ENCODE measurements at regions not wholly inside any gene's neighbourhood (a gene's known extent, or its start where the extent isn't known, plus 50 kb on each side); places are given as distances from the start of the nearest gene placed in this dataset.
A peak's percentile ranks its signal among the peaks of the same experiment; 100 is the strongest.

DNA sequence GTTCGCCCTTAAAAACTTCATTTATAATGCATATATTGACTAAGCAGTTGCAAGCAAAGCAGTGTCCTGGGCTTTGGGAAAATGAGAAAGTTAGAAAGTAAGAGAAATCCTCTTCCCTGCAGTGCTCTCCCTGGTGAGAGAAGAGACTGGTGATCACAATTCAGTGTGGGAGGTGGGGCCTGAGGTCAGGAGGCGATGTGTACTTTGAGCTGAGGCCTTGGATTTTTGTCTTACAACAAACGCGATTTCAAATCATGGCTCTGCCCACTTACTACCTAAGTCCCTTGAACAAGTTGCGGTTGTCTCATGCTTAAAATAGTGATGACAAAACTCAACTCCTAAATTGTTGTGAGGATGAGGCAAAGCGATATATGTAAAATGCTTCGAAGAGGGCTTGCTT lies 316.3 kb upstream of the NECTIN3 start:
- no peak overlapping the region for H3K4me3 ChIP-seq (ENCODE audit: low read length)
- TF ChIP-seq, protein P1, sequence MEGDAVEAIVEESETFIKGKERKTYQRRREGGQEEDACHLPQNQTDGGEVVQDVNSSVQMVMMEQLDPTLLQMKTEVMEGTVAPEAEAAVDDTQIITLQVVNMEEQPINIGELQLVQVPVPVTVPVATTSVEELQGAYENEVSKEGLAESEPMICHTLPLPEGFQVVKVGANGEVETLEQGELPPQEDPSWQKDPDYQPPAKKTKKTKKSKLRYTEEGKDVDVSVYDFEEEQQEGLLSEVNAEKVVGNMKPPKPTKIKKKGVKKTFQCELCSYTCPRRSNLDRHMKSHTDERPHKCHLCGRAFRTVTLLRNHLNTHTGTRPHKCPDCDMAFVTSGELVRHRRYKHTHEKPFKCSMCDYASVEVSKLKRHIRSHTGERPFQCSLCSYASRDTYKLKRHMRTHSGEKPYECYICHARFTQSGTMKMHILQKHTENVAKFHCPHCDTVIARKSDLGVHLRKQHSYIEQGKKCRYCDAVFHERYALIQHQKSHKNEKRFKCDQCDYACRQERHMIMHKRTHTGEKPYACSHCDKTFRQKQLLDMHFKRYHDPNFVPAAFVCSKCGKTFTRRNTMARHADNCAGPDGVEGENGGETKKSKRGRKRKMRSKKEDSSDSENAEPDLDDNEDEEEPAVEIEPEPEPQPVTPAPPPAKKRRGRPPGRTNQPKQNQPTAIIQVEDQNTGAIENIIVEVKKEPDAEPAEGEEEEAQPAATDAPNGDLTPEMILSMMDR (conservative IDR thresholded peaks at IDR 0.05; ENCODE audit: low read length) = no peak
- DNase-seq (ENCODE audit: low read depth) = no peak

DNA sequence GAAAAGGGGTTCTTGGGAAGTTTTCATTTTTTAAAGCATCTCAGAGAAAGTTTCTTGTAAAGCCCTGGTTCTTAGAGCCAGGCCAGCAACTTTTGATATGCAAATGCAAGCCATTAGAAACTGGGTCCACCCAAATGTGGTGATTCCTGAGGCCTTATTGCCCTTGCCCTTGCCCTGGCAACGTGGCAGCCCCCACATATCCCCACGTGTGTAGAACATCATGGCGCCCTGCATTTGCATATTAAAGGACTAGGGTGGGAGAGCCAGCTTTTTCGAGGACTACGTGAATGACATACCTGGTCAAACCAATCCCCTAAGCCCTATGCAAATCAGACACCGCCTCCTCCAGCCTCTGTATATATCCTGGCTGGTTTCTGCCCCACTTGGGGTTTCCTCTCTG lies 314.9 kb upstream of the NECTIN3 start:
- H3K4me3 ChIP-seq (ENCODE audit: low read length) = no peak overlapping the region
- no peak for DNase-seq (ENCODE audit: low read depth)
- TF ChIP-seq, protein P1 (conservative IDR thresholded peaks at IDR 0.05; ENCODE audit: low read length) = no peak

DNA sequence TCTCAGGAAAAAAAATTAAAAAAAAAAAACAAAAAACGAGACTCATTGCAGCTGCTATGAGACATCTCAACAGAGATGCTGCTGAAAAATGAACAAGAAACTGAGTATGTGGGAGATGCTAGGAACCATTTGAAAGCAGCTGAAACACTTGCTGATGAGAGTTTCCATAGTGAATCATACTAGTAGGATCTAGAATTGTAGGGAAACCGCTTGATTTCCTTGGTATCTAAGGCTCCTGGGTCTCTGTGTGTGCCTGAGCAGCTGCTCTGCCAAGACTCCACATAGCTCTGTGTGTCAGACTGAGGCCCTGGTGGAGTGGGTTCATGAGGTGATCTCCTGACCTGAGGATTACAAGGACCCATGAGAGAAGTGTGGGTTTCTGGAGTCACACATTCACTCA lies 313.4 kb upstream of the NECTIN3 start:
- TF ChIP-seq, protein P1 (conservative IDR thresholded peaks at IDR 0.05; ENCODE audit: low read length) = no peak
- H3K4me3 ChIP-seq (ENCODE audit: low read length) = no peak overlapping the region
- DNase-seq (ENCODE audit: low read depth) = peak; percentile 13

DNA sequence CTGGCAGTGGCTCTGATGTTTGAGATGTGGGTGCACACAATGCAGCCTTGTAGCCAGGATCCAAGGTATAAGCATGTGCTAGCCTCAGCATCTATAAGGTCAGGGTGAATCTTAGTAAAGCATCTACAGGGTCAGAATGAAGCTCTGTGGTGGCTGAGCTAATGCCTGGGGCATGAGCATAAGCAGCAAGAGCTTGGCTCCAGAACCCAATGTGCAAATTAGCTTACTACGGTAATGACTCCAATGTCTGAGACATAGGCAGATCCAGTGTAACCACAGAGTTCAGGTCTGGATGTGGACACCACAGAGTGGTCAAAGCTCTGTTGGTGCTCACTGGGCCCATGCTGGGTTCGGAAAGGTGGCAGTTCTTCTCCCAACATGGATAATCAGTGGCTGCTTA lies 304.5 kb upstream of the NECTIN3 start:
- TF ChIP-seq, protein P1 (conservative IDR thresholded peaks at IDR 0.05; ENCODE audit: low read length) = no peak
- no peak overlapping the region for H3K4me3 ChIP-seq (ENCODE audit: low read length)
- DNase-seq (ENCODE audit: low read depth) = no peak

DNA sequence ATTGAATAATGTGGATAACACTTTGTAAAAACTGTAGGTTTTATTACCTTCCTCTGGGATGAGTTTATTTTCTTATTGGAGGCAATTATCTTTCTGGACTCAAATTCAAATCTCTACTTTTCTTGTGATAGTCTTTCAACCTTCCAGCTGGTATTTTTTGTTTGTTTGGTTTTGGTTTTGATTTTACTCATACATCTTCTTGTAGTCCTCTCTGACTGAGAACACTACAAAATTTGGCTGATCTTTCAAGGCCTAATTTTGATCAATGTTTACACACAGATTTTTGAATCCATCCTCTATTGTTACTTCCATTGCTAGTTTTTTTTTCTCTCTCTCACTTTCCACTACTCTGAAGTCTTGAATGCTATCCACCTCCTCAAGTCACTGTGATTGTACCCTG lies 303.8 kb upstream of the NECTIN3 start:
- no peak for DNase-seq (ENCODE audit: low read depth)
- H3K4me3 ChIP-seq (ENCODE audit: low read length) = no peak overlapping the region
- TF ChIP-seq, protein P1 (conservative IDR thresholded peaks at IDR 0.05; ENCODE audit: low read length) = no peak

DNA sequence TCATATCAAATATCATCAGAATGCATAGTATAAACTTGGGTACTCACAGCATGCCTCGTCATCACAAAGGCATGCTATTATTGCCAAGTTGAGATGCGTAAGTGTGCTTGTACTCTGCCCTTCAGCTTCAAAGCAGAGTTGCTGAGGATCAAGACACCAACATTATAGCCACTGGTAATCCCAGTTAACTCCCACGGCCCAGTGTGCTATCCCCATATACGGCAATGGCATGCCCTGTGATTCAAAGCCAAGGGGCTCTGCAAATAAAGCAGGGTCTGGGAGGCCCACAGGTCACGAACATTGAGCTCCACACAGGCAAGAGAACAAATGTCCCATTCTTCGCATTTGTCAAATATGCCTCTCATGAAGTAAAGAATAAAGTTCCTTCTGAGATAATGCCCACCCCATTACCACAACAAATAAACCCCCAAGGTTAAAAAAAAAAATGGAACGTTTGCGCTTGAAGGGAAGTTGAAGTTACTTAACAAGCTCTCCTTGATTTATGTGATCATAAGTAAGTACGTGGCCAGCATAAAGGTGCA lies 298.1 kb upstream of the NECTIN3 start:
- no peak overlapping the region for H3K4me3 ChIP-seq (ENCODE audit: low read length)
- DNase-seq (ENCODE audit: low read depth) = peak; percentile 40
- TF ChIP-seq, protein P1 (conservative IDR thresholded peaks at IDR 0.05; ENCODE audit: low read length) = no peak

DNA sequence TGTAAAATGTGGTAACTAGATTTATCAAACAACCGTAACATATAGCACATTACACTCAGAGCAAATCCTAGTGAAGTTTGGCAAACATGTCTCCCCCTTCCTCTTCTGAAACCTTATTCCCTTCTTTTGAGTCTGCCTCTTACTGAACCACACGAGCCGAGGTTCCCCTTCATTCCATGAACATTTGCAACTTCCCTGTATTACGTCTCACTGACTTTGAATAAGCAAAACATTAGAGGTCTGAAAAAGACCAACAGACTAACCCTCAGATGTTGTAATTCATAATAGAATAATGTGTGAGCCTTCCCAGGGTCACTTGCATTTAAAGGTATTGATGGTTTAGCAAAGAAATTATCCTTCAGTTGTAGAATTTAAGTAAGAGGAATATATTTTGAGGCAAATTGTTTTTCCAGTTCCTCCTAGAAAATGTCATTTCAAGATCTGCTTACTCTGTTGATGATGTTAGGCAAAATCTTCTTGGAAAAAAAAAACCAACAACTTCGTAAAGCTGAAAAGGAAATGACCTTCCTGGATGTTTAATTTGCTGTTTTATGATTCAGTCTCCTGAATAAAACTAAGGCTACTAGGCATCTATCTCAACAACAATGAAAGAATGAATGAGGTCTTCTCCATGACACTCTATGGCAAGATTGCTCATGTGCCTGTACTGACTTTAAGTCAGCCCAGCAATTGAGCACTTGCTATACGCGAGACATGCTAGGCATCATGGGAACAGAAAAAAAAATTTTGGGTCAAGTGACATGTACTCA lies 296.9 kb upstream of the NECTIN3 start:
- H3K4me3 ChIP-seq (ENCODE audit: low read length) = no peak overlapping the region
- no peak for DNase-seq (ENCODE audit: low read depth)
- TF ChIP-seq, protein P1 (conservative IDR thresholded peaks at IDR 0.05; ENCODE audit: low read length) = no peak
